GM12892 (cell line): ENCODE measurements at regions not wholly inside any gene's neighbourhood (a gene's known extent, or its start where the extent isn't known, plus 50 kb on each side); places are given as distances from the start of the nearest gene placed in this dataset.

Experiments used
- POLR2A ChIP-seq: IDR thresholded peaks from 2 replicates; pipeline ENCODE4 v1.6.1; 2011; ENCODE audit warnings: low read depth, low read length, control low read depth
- POLR2AphosphoS5 ChIP-seq: IDR thresholded peaks from 2 replicates; pipeline ENCODE4 v1.6.1; 2011; ENCODE audit warnings: low read depth, low read length, control low read depth
- TAF1 ChIP-seq: IDR thresholded peaks from 2 replicates; pipeline ENCODE4 v1.6.1; 2011; ENCODE audit warnings: low read depth, mild to moderate bottlenecking, control low read depth, low read length, borderline replicate concordance

DNA sequence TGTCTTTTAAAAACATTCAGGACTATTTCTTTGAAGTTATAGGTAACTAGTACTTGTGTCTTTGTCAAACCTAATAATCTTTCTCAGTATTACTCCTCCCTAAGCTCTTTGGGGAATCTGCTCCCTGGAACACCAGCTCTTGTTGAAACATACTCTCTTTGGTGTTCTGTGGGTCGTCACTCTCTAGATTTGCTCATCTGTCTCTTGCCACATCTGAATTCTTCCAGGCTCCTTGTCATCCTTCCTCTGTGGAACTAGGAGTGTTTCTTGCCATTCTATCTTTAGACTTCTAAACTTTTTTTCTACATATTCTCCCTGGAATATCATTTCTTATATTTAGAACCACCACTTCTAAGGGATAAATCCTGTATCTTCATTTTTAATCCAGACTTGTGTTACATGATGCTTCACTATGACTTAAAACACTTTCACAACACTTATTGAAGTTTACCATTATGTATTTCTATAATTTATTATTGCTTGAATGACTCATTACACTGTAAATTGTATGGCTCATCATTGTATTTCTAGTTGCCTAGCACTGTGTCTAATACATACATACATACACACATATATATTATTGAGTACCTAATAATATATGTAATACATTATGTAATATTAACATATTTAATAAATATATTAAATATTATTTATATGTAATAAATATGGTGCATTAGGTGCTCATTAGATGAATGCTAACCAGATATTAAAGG, 186.1 kb downstream of the TMA16 start:
- TF ChIP-seq POLR2A (no peak), TAF1 (no peak), POLR2AphosphoS5 (no peak)
